ENCODE measurements at regions not wholly inside any gene's neighbourhood (a gene's known extent, or its start where the extent isn't known, plus 50 kb on each side); places are given as distances from the start of the nearest gene placed in this dataset.

- no peak for DNase-seq (ENCODE audit: low read depth)
Observed at GRCh38 chr15:95497634-95498033, 832.9 kb upstream of the NR2F2 start.

GRCh38 chr15:95498961-95499360 lies 831.5 kb upstream of the NR2F2 start:
- DNase-seq (ENCODE audit: low read depth): no peak

- DNase-seq (ENCODE audit: low read depth): no peak
Observed at GRCh38 chr15:95499397-95499796, 831.1 kb upstream of the NR2F2 start.

GRCh38 chr15:95501865-95502264 lies 828.6 kb upstream of the NR2F2 start:
- no peak for DNase-seq (ENCODE audit: low read depth)

GRCh38 chr15:95503107-95503506 lies 827.4 kb upstream of the NR2F2 start:
- DNase-seq (ENCODE audit: low read depth): no peak

GRCh38 chr15:95503640-95504225 lies 826.8 kb upstream of the NR2F2 start:
- no peak for DNase-seq (ENCODE audit: low read depth)

- DNase-seq (ENCODE audit: low read depth): no peak
Observed at GRCh38 chr15:95511671-95512070, 818.8 kb upstream of the NR2F2 start.

GRCh38 chr15:95512906-95513305 lies 817.6 kb upstream of the NR2F2 start:
- DNase-seq (ENCODE audit: low read depth): no peak

- no peak for DNase-seq (ENCODE audit: low read depth)
Observed at GRCh38 chr15:95519887-95520286, 810.6 kb upstream of the NR2F2 start.

GRCh38 chr15:95520511-95520910 lies 810.0 kb upstream of the NR2F2 start:
- DNase-seq (ENCODE audit: low read depth): no peak

- no peak for DNase-seq (ENCODE audit: low read depth)
Observed at GRCh38 chr15:95520922-95521321, 809.6 kb upstream of the NR2F2 start.

GRCh38 chr15:95522533-95522932 lies 808.0 kb upstream of the NR2F2 start:
- no peak for DNase-seq (ENCODE audit: low read depth)

GRCh38 chr15:95528920-95529319 lies 801.6 kb upstream of the NR2F2 start:
- DNase-seq (ENCODE audit: low read depth): no peak

GRCh38 chr15:95536638-95537037 lies 793.9 kb upstream of the NR2F2 start:
- no peak for DNase-seq (ENCODE audit: low read depth)

- DNase-seq (ENCODE audit: low read depth): no peak
Observed at GRCh38 chr15:95538693-95539092, 791.8 kb upstream of the NR2F2 start.

- DNase-seq (ENCODE audit: low read depth): no peak
Observed at GRCh38 chr15:95541301-95541700, 789.2 kb upstream of the NR2F2 start.

GRCh38 chr15:95549168-95549738 lies 781.2 kb upstream of the NR2F2 start:
- no peak for DNase-seq (ENCODE audit: low read depth)

- no peak for DNase-seq (ENCODE audit: low read depth)
Observed at GRCh38 chr15:95550702-95551101, 779.8 kb upstream of the NR2F2 start.

- DNase-seq (ENCODE audit: low read depth): no peak
Observed at GRCh38 chr15:95556225-95556624, 774.3 kb upstream of the NR2F2 start.

GRCh38 chr15:95556866-95557225 lies 773.7 kb upstream of the NR2F2 start:
- peak; percentile 40 for DNase-seq (ENCODE audit: low read depth)

GRCh38 chr15:95557226-95558046 lies 773.1 kb upstream of the NR2F2 start:
- peak; percentile 91 for DNase-seq (ENCODE audit: low read depth)

GRCh38 chr15:95558131-95558530 lies 772.4 kb upstream of the NR2F2 start:
- DNase-seq (ENCODE audit: low read depth): peak; percentile 66

- no peak for DNase-seq (ENCODE audit: low read depth)
Observed at GRCh38 chr15:95558916-95559315, 771.6 kb upstream of the NR2F2 start.

All from RPMI7951 (cell line).